ENCODE measurements at regions not wholly inside any gene's neighbourhood (a gene's known extent, or its start where the extent isn't known, plus 50 kb on each side); places are given as distances from the start of the nearest gene placed in this dataset.

DNA sequence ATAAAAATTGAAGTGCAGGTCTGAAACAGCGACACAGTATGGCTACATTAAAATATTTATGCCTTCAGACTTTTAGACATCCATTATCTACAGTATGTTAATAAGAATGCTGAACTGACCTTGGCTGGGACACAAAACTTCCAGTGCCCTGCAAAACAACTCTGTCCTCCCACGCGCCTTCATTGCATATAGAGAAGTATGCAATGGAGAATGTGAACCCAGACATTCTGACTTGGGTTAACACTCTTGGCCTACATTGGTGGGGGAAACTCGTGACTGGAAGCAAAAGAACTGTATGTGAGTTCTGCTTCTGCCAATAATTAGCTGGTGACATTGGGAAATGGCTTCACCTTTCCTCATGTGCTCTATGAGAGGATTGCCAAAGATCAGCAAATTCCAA lies 110.5 kb upstream of the SLC24A5 start:
- DNase-seq = no peak
- H3K27me3 ChIP-seq (ENCODE audit: insufficient read depth, low read length) = no peaks in the 10 kb centered on the region
- no peaks in the 10 kb centered on the region for H3K36me3 ChIP-seq (ENCODE audit: insufficient read depth, low read length)
- no peak overlapping the region for H3K4me3 Mint-ChIP-seq
- no peaks in the 10 kb centered on the region for H3K4me1 Mint-ChIP-seq
- intact Hi-C loops (cut with micrococcal nuclease) = no loop called here
- H3K9me3 Mint-ChIP-seq = peaks cover 0 to 2% (median 0%) of the 10 kb centered on the region in 8 donors
- H3K4me1 ChIP-seq (ENCODE audit: insufficient read depth, low read length) = no peaks in the 10 kb centered on the region
- no peak overlapping the region for H3K4me3 ChIP-seq (ENCODE audit: low read length in 2 of 2)
- POLR2A ChIA-PET (ENCODE audit: partially characterized antibody) = no interaction called here
- no peaks in the 10 kb centered on the region for H3K36me3 Mint-ChIP-seq
- no peak overlapping the region for H3K27ac Mint-ChIP-seq
- CTCF ChIA-PET (ENCODE audit: partially characterized antibody) = no interaction called here
- H3K27ac ChIP-seq (ENCODE audit: low read depth, low read length) = no peak overlapping the region
- peaks cover 2 to 5% of the 10 kb centered on the region in 2 donors for H3K27me3 Mint-ChIP-seq
- no peaks in the 10 kb centered on the region for H3K9me3 ChIP-seq (ENCODE audit: control insufficient read depth in 1 of 2, low read length in 2 of 2)

DNA sequence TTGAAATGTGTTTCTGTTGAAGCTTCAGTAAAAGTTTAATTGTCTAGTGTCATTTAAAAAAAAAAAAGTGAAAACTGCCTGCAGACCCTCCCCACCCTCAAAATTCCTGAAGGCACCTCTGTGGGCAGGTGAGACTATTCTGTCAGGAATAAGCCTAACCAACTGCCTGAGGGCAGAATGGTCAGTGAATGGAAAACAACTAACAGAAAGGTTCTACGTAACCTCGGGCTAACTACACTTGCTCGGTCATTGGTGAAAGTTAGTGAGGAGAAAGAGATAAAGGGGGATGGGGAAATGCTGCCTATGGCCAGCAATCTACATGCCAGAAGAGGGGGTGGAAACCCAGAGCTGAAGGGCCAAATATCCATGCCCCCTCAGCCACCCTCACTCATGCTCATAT lies 108.6 kb upstream of the SLC24A5 start:
- no peak overlapping the region for H3K4me3 Mint-ChIP-seq
- H3K9me3 ChIP-seq (ENCODE audit: control insufficient read depth in 1 of 2, low read length in 2 of 2) = no peaks in the 10 kb centered on the region
- H3K27me3 Mint-ChIP-seq = peaks cover 2 to 5% of the 10 kb centered on the region in 2 donors
- no peaks in the 10 kb centered on the region for H3K4me1 Mint-ChIP-seq
- no peaks in the 10 kb centered on the region for H3K36me3 ChIP-seq (ENCODE audit: insufficient read depth, low read length)
- no peak for DNase-seq
- no peak overlapping the region for H3K27ac Mint-ChIP-seq
- no peaks in the 10 kb centered on the region for H3K27me3 ChIP-seq (ENCODE audit: insufficient read depth, low read length)
- H3K9me3 Mint-ChIP-seq = peaks cover 0 to 2% (median 0%) of the 10 kb centered on the region in 8 donors
- intact Hi-C loops (cut with micrococcal nuclease) = no loop called here
- CTCF ChIA-PET (ENCODE audit: partially characterized antibody) = no interaction called here
- H3K36me3 Mint-ChIP-seq = no peaks in the 10 kb centered on the region
- POLR2A ChIA-PET (ENCODE audit: partially characterized antibody) = no interaction called here
- H3K27ac ChIP-seq (ENCODE audit: low read depth, low read length) = no peak overlapping the region
- H3K4me1 ChIP-seq (ENCODE audit: insufficient read depth, low read length) = no peaks in the 10 kb centered on the region
- no peak overlapping the region for H3K4me3 ChIP-seq (ENCODE audit: low read length in 2 of 2)

DNA sequence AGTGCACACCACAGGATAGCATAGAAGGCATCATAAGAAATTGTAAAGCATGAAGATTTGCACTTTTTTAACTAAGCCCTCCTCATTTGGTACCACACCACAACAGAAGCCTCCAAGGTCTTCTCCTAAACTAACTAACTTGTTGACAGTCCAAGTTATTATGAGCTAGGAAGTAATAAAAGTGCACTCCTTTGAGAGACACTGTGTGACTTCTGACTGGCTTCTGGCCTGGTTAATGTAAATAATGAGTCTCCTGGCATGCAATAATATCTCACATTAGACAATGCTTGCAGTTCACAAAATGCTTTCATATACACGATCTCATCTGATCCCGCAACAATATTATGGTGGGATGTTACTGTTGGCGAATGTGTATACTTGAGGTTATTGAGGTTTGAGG lies 103.9 kb upstream of the SLC24A5 start:
- Mint-ChIP-seq H3K27me3 (peaks cover 0 to 9% of the 10 kb centered on the region in 2 donors), H3K4me1 (no peaks in the 10 kb centered on the region), H3K9me3 (peaks cover 0 to 3% (median 0%) of the 10 kb centered on the region in 8 donors), H3K27ac (no peak overlapping the region), H3K36me3 (no peaks in the 10 kb centered on the region), H3K4me3 (no peak overlapping the region)
- ChIA-PET POLR2A (ENCODE audit: partially characterized antibody) (no interaction called here), CTCF (ENCODE audit: partially characterized antibody) (no interaction called here)
- Histone ChIP-seq H3K27me3 (ENCODE audit: insufficient read depth, low read length) (no peaks in the 10 kb centered on the region), H3K9me3 (ENCODE audit: control insufficient read depth in 1 of 2, low read length in 2 of 2) (no peaks in the 10 kb centered on the region), H3K36me3 (ENCODE audit: insufficient read depth, low read length) (no peaks in the 10 kb centered on the region), H3K27ac (ENCODE audit: low read depth, low read length) (no peak overlapping the region), H3K4me3 (ENCODE audit: low read length in 2 of 2) (no peak overlapping the region), H3K4me1 (ENCODE audit: insufficient read depth, low read length) (no peaks in the 10 kb centered on the region)
- DNase-seq = no peak
- intact Hi-C loops (cut with micrococcal nuclease) = no loop called here

GRCh38 chr15:48017747-48018146 lies 103.0 kb upstream of the SLC24A5 start:
- CTCF ChIA-PET (ENCODE audit: partially characterized antibody) = no interaction called here
- Mint-ChIP-seq H3K4me1 (no peaks in the 10 kb centered on the region), H3K4me3 (no peak overlapping the region), H3K27ac (no peak overlapping the region), H3K36me3 (no peaks in the 10 kb centered on the region), H3K9me3 (peaks cover 0 to 5% (median 0%) of the 10 kb centered on the region in 8 donors), H3K27me3 (peaks cover 0 to 9% of the 10 kb centered on the region in 2 donors)
- intact Hi-C loops (cut with micrococcal nuclease) = no loop called here
- POLR2A ChIA-PET (ENCODE audit: partially characterized antibody) = no interaction called here
- Histone ChIP-seq H3K4me3 (ENCODE audit: low read length in 2 of 2) (no peak overlapping the region), H3K27ac (ENCODE audit: low read depth, low read length) (no peak overlapping the region), H3K9me3 (ENCODE audit: control insufficient read depth in 1 of 2, low read length in 2 of 2) (no peaks in the 10 kb centered on the region), H3K27me3 (ENCODE audit: insufficient read depth, low read length) (no peaks in the 10 kb centered on the region), H3K4me1 (ENCODE audit: insufficient read depth, low read length) (no peaks in the 10 kb centered on the region), H3K36me3 (ENCODE audit: insufficient read depth, low read length) (no peaks in the 10 kb centered on the region)
- DNase-seq = no peak

- no peaks in the 10 kb centered on the region for H3K27me3 ChIP-seq (ENCODE audit: insufficient read depth, low read length)
- ChIA-PET CTCF (ENCODE audit: partially characterized antibody) (no interaction called here), POLR2A (ENCODE audit: partially characterized antibody) (no interaction called here)
- no peaks in the 10 kb centered on the region for H3K4me1 Mint-ChIP-seq
- no peaks in the 10 kb centered on the region for H3K4me1 ChIP-seq (ENCODE audit: insufficient read depth, low read length)
- no peak overlapping the region for H3K27ac Mint-ChIP-seq
- H3K36me3 Mint-ChIP-seq = no peaks in the 10 kb centered on the region
- no peak overlapping the region for H3K27ac ChIP-seq (ENCODE audit: low read depth, low read length)
- H3K4me3 ChIP-seq (ENCODE audit: low read length in 2 of 2) = no peak overlapping the region
- intact Hi-C loops (cut with micrococcal nuclease) = no loop called here
- H3K36me3 ChIP-seq (ENCODE audit: insufficient read depth, low read length) = no peaks in the 10 kb centered on the region
- peaks cover 0 to 5% (median 0%) of the 10 kb centered on the region in 8 donors for H3K9me3 Mint-ChIP-seq
- H3K27me3 Mint-ChIP-seq = peaks cover 0 to 7% of the 10 kb centered on the region in 2 donors
- H3K4me3 Mint-ChIP-seq = no peak overlapping the region
- DNase-seq = no peak
- no peaks in the 10 kb centered on the region for H3K9me3 ChIP-seq (ENCODE audit: control insufficient read depth in 1 of 2, low read length in 2 of 2)
Observed at GRCh38 chr15:48020166-48020565, 100.6 kb upstream of the SLC24A5 start.

- DNase-seq = no peak
- CTCF ChIA-PET (ENCODE audit: partially characterized antibody) = no interaction called here
- Histone ChIP-seq H3K4me3 (ENCODE audit: low read length in 2 of 2) (no peak overlapping the region), H3K36me3 (ENCODE audit: insufficient read depth, low read length) (no peaks in the 10 kb centered on the region), H3K27me3 (ENCODE audit: insufficient read depth, low read length) (no peaks in the 10 kb centered on the region), H3K4me1 (ENCODE audit: insufficient read depth, low read length) (no peaks in the 10 kb centered on the region), H3K27ac (ENCODE audit: low read depth, low read length) (no peak overlapping the region), H3K9me3 (ENCODE audit: control insufficient read depth in 1 of 2, low read length in 2 of 2) (no peaks in the 10 kb centered on the region)
- Mint-ChIP-seq H3K36me3 (no peaks in the 10 kb centered on the region), H3K9me3 (peaks cover 0 to 5% (median 0%) of the 10 kb centered on the region in 8 donors), H3K27me3 (peaks cover 2 to 7% of the 10 kb centered on the region in 2 donors), H3K4me3 (no peak overlapping the region), H3K4me1 (no peaks in the 10 kb centered on the region), H3K27ac (no peak overlapping the region)
- POLR2A ChIA-PET (ENCODE audit: partially characterized antibody) = no interaction called here
- intact Hi-C loops (cut with micrococcal nuclease) = no loop called here
Observed at GRCh38 chr15:48021336-48022086, 99.3 kb upstream of the SLC24A5 start.

- Mint-ChIP-seq H3K27ac (no peak overlapping the region), H3K4me1 (no peaks in the 10 kb centered on the region), H3K9me3 (peaks cover 0 to 3% (median 0%) of the 10 kb centered on the region in 8 donors), H3K27me3 (peaks cover 2 to 5% of the 10 kb centered on the region in 2 donors), H3K36me3 (no peaks in the 10 kb centered on the region), H3K4me3 (no peak overlapping the region)
- ChIA-PET CTCF (ENCODE audit: partially characterized antibody) (no interaction called here), POLR2A (ENCODE audit: partially characterized antibody) (no interaction called here)
- Histone ChIP-seq H3K27me3 (ENCODE audit: insufficient read depth, low read length) (no peaks in the 10 kb centered on the region), H3K9me3 (ENCODE audit: control insufficient read depth in 1 of 2, low read length in 2 of 2) (no peaks in the 10 kb centered on the region), H3K36me3 (ENCODE audit: insufficient read depth, low read length) (no peaks in the 10 kb centered on the region), H3K4me3 (ENCODE audit: low read length in 2 of 2) (no peak overlapping the region), H3K27ac (ENCODE audit: low read depth, low read length) (no peak overlapping the region), H3K4me1 (ENCODE audit: insufficient read depth, low read length) (no peaks in the 10 kb centered on the region)
- DNase-seq = no peak
- intact Hi-C loops (cut with micrococcal nuclease) = no loop called here
Observed at GRCh38 chr15:48025118-48025517, 95.7 kb upstream of the SLC24A5 start.

- Mint-ChIP-seq H3K36me3 (no peaks in the 10 kb centered on the region), H3K27me3 (peaks cover 0 to 2% of the 10 kb centered on the region in 2 donors), H3K4me1 (no peaks in the 10 kb centered on the region), H3K9me3 (no peaks in the 10 kb centered on the region), H3K4me3 (no peak overlapping the region), H3K27ac (no peak overlapping the region)
- no peaks in the 10 kb centered on the region for H3K9me3 ChIP-seq (ENCODE audit: control insufficient read depth in 1 of 2, low read length in 2 of 2)
- H3K4me1 ChIP-seq (ENCODE audit: insufficient read depth, low read length) = no peaks in the 10 kb centered on the region
- ChIA-PET POLR2A (ENCODE audit: partially characterized antibody) (no interaction called here), CTCF (ENCODE audit: partially characterized antibody) (no interaction called here)
- H3K27me3 ChIP-seq (ENCODE audit: insufficient read depth, low read length) = no peaks in the 10 kb centered on the region
- DNase-seq = no peak
- intact Hi-C loops (cut with micrococcal nuclease) = no loop called here
- no peak overlapping the region for H3K4me3 ChIP-seq (ENCODE audit: low read length in 2 of 2)
- H3K27ac ChIP-seq (ENCODE audit: low read depth, low read length) = no peak overlapping the region
- no peaks in the 10 kb centered on the region for H3K36me3 ChIP-seq (ENCODE audit: insufficient read depth, low read length)
Observed at GRCh38 chr15:48028712-48029111, 92.1 kb upstream of the SLC24A5 start.
